Tibial nerve (tissue), 3 donors: ENCODE measurements at regions not wholly inside any gene's neighbourhood (a gene's known extent, or its start where the extent isn't known, plus 50 kb on each side); places are given as distances from the start of the nearest gene placed in this dataset.
"Not testable (repeated sequence)": the region's sequence is repeated elsewhere in the genome, so short reads cannot be mapped to it uniquely, and the experiment has no call there.

ENCODE experiments used
- CTCF ChIP-seq, 5 experiments: fragments of 200-600 bp in 3 of 5; fragments of 450-650 bp in 2 of 5; sonication (generic) in 3 of 5; IDR thresholded peaks; one replicate each; pipeline ENCODE4 v1.5.1; 2016 to 2019; ENCODE audit warnings: antibody characterized with exemption in 5 of 5, mild to moderate bottlenecking in 3 of 5, moderate library complexity in 2 of 5
- POLR2A ChIP-seq, 2 donors: fragments of 450-650 bp; IDR thresholded peaks; one replicate each; pipeline ENCODE4 v1.6.1; 2017; ENCODE audit warnings: antibody characterized with exemption in 2 of 2, mild to moderate bottlenecking in 2 of 2, moderate library complexity in 2 of 2

GRCh38 chr11:45403521-45403920, 117.4 kb upstream of the SYT13 start:
- not testable (repeated sequence) for TF ChIP-seq CTCF, POLR2A (IDR thresholded peaks at IDR 0.05)
